ENCODE measurements at regions not wholly inside any gene's neighbourhood (a gene's known extent, or its start where the extent isn't known, plus 50 kb on each side); places are given as distances from the start of the nearest gene placed in this dataset.

DNA sequence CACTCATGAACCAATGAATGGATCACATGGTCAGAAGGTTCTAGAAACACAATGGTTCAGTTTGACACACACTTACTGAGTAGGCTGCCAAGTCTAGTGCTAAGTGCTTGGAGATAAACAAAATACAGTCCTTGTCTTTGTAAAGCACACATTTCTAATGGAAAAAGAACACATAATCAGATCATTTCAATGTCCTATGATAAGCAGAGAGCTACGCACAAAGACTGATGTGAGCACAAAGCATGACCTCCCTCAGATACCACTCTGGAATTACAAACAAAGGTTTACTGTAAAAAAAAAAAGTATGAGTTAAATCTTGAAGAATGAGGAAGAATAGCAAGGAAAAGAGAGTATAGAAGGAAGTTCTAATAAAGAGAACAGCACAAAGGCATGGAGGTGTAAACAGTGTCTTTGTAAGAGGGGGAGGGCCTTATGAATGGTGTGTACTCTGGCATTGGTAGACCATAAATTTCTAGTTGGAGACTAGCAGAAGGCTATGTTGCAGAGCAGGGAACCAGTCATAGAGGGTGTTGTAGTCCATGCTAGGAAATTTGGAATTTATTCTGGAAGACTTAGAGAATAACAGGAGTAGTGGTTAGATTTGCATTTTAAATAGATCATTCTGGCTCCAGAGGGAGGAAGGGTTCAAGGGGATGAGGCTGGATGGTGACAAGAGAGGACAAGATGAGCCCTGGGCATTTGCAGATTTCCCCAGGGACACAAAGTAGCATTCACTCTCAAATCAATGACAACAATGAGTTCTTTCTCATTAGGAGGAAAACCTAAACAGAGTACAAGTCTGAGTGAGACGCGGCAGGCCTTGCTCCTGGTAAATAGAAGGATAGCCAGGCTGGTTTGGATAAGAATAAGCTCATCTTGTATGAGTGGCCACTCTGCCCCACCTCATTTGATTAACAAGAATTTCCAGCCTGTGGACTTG, 468.0 kb downstream of the TOX3 start:
- no peak overlapping the region for H3K27ac ChIP-seq (ENCODE audit: low read depth, low read length, poor library complexity, severe bottlenecking)
- ChIA-PET POLR2A (no interaction called here), CTCF (ENCODE audit: unreplicated experiment) (no interaction called here)
- no TSS peak for BruUV-seq (replicated peaks)
- no peak overlapping the region for H2AFZ ChIP-seq (ENCODE audit: low read length)
- no peaks in the 10 kb centered on the region for H3K4me1 ChIP-seq (ENCODE audit: insufficient read depth, low read length, poor library complexity, severe bottlenecking)
- no peaks in the 10 kb centered on the region for H3K9me3 ChIP-seq (ENCODE audit: low read length)
- no peaks in the 10 kb centered on the region for H4K20me1 ChIP-seq (ENCODE audit: insufficient read depth, low read length)
- no peak overlapping the region for H3K4me2 ChIP-seq (ENCODE audit: low read length)
- intact Hi-C loops (cut with micrococcal nuclease; ENCODE audit: unreplicated experiment): no loop called here
- no peaks in the 10 kb centered on the region for H3K9me2 ChIP-seq (ENCODE audit: insufficient read depth, low read length)
- no peak overlapping the region for H3K4me3 ChIP-seq (ENCODE audit: low read depth, low read length, poor library complexity, severe bottlenecking)
- H3K79me2 ChIP-seq (ENCODE audit: insufficient read depth, low read depth, low read length): no peaks in the 10 kb centered on the region
- no peak for TF ChIP-seq CTCF (conservative IDR thresholded peaks at IDR 0.05; ENCODE audit: low read length)
- TF ChIP-seq EZH2phosphoT487 (IDR thresholded peaks at IDR 0.05; ENCODE audit: borderline replicate concordance, low read depth, low read length): no peak
- H3K36me3 ChIP-seq (ENCODE audit: insufficient read depth, low read length): no peaks in the 10 kb centered on the region
- no peak for DNase-seq (ENCODE audit: low spot score)

DNA sequence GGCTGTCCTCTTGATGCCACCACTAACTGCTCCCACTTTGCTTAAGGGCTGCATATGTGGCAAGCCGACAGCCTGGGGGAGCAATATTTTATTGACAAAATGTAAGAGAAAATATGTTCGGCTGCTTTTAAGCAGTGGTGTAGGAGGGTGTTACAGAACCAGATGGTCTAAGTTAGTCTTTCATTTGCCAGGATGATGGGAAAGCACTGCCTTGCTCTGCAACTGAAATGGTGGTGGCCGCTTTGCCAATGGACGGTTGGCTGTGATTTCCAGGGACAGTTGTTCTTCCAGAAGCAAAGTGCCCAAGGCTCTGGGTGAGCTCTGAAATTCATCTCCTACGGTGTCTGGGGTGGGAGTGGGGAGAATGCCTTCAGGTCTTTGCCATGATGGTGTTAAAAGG, 469.3 kb downstream of the TOX3 start:
- no peaks in the 10 kb centered on the region for H3K9me3 ChIP-seq (ENCODE audit: low read length)
- H3K4me3 ChIP-seq (ENCODE audit: low read depth, low read length, poor library complexity, severe bottlenecking): no peak overlapping the region
- DNase-seq (ENCODE audit: low spot score): no peak
- no peak overlapping the region for H3K27ac ChIP-seq (ENCODE audit: low read depth, low read length, poor library complexity, severe bottlenecking)
- POLR2A ChIA-PET: no interaction called here
- TF ChIP-seq CTCF (conservative IDR thresholded peaks at IDR 0.05; ENCODE audit: low read length) (no peak), EZH2phosphoT487 (IDR thresholded peaks at IDR 0.05; ENCODE audit: borderline replicate concordance, low read depth, low read length) (no peak)
- no peak overlapping the region for H2AFZ ChIP-seq (ENCODE audit: low read length)
- no peaks in the 10 kb centered on the region for H3K79me2 ChIP-seq (ENCODE audit: insufficient read depth, low read depth, low read length)
- BruUV-seq (replicated peaks): no TSS peak
- H4K20me1 ChIP-seq (ENCODE audit: insufficient read depth, low read length): no peaks in the 10 kb centered on the region
- H3K4me2 ChIP-seq (ENCODE audit: low read length): no peak overlapping the region
- H3K36me3 ChIP-seq (ENCODE audit: insufficient read depth, low read length): no peaks in the 10 kb centered on the region
- no peaks in the 10 kb centered on the region for H3K9me2 ChIP-seq (ENCODE audit: insufficient read depth, low read length)
- CTCF ChIA-PET (ENCODE audit: unreplicated experiment): no interaction called here
- H3K4me1 ChIP-seq (ENCODE audit: insufficient read depth, low read length, poor library complexity, severe bottlenecking): no peaks in the 10 kb centered on the region
- intact Hi-C loops (cut with micrococcal nuclease; ENCODE audit: unreplicated experiment): no loop called here

- Histone ChIP-seq H3K4me2 (ENCODE audit: low read length) (no peak overlapping the region), H3K4me1 (ENCODE audit: insufficient read depth, low read length, poor library complexity, severe bottlenecking) (no peaks in the 10 kb centered on the region), H4K20me1 (ENCODE audit: insufficient read depth, low read length) (no peaks in the 10 kb centered on the region), H3K9me3 (ENCODE audit: low read length) (no peaks in the 10 kb centered on the region), H3K36me3 (ENCODE audit: insufficient read depth, low read length) (no peaks in the 10 kb centered on the region), H2AFZ (ENCODE audit: low read length) (no peak overlapping the region), H3K4me3 (ENCODE audit: low read depth, low read length, poor library complexity, severe bottlenecking) (no peak overlapping the region), H3K27ac (ENCODE audit: low read depth, low read length, poor library complexity, severe bottlenecking) (no peak overlapping the region), H3K9me2 (ENCODE audit: insufficient read depth, low read length) (no peaks in the 10 kb centered on the region), H3K79me2 (ENCODE audit: insufficient read depth, low read depth, low read length) (no peaks in the 10 kb centered on the region)
- DNase-seq (ENCODE audit: low spot score): no peak
- intact Hi-C loops (cut with micrococcal nuclease; ENCODE audit: unreplicated experiment): no loop called here
- BruUV-seq (replicated peaks): no TSS peak
- POLR2A ChIA-PET: no interaction called here
- CTCF ChIA-PET (ENCODE audit: unreplicated experiment): no interaction called here
- no peak for TF ChIP-seq EZH2phosphoT487 (IDR thresholded peaks at IDR 0.05; ENCODE audit: borderline replicate concordance, low read depth, low read length)
- no peak for TF ChIP-seq CTCF (conservative IDR thresholded peaks at IDR 0.05; ENCODE audit: low read length)
Observed at GRCh38 chr16:52076801-52077201, 470.1 kb downstream of the TOX3 start.

Measured in OCI-LY7 (cell line).